Mucosa of descending colon (tissue), 3 donors: ENCODE measurements at regions not wholly inside any gene's neighbourhood (a gene's known extent, or its start where the extent isn't known, plus 50 kb on each side); places are given as distances from the start of the nearest gene placed in this dataset.

ENCODE experiments used
- ATAC-seq: fragments of 200-7000 bp; cut with Tn5 transposase; one replicate; pipeline ENCODE4 v1.9.1; 2020; ENCODE audit warnings: mild to moderate bottlenecking, moderate library complexity
- DNase-seq, 3 donors: peaks; one replicate each; pipeline ENCODE4 v3.0.0-alpha.2; 2020
- H3K36me3 ChIP-seq: fragments of 200-600 bp; one replicate; pipeline ENCODE4 v1.8.0; 2021; ENCODE audit warnings: low read depth, mild to moderate bottlenecking
- H3K4me1 ChIP-seq: fragments of 200-600 bp; one replicate; pipeline ENCODE4 v1.8.0; 2021; ENCODE audit warnings: low read depth, mild to moderate bottlenecking
- H3K4me3 ChIP-seq: fragments of 200-600 bp; one replicate; pipeline ENCODE4 v1.8.0; 2021; ENCODE audit warnings: mild to moderate bottlenecking
- H3K9me3 ChIP-seq: fragments of 200-600 bp; one replicate; pipeline ENCODE4 v1.8.0; 2021; ENCODE audit warnings: mild to moderate bottlenecking
- intact Hi-C, 2 donors: fragments of 100-400 bp; cut with DNase I in 1 of 2; cut with micrococcal nuclease in 1 of 2; formaldehyde crosslinking; loops; one replicate each; pipeline versions ENCODE4 v1.11.0 to v1.11.1; 2022; cut with DNase I, micrococcal nuclease
- TF ChIP-seq, protein P1 (sequence below): fragments of 200-600 bp; IDR thresholded peaks from one replicate; pipeline ENCODE4 v1.8.0; 2022; ENCODE audit warnings: antibody characterized with exemption, mild to moderate bottlenecking
- donor health status: DM: no; HTN: no; CAD: no; lungs with moderate emphysema.
- donor health status: DM: no; HTN: no; CAD: no.
- donor health status: DM: no; HTN: yes; CAD: no.

DNA sequence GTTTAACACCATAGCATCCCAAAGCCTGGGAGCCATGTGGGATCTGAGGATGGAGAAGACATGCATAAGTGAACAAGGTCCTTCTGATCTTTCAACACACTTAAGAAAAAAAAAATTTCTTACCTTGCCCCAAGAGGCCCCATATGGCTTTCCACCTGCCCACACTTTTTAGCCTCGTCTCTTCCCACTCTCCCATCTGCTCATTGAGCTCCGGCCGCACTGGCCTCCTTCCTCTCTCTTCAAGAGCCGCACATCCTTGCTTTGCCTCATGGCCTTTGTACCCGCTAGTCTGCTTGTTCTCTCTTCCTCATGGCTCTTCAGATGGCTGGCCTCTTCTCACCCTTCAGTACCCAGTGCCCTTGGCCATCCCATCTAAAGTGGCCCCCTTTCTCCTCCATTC lies 70.2 kb upstream of the PDE4B start:
- TF ChIP-seq, protein P1, sequence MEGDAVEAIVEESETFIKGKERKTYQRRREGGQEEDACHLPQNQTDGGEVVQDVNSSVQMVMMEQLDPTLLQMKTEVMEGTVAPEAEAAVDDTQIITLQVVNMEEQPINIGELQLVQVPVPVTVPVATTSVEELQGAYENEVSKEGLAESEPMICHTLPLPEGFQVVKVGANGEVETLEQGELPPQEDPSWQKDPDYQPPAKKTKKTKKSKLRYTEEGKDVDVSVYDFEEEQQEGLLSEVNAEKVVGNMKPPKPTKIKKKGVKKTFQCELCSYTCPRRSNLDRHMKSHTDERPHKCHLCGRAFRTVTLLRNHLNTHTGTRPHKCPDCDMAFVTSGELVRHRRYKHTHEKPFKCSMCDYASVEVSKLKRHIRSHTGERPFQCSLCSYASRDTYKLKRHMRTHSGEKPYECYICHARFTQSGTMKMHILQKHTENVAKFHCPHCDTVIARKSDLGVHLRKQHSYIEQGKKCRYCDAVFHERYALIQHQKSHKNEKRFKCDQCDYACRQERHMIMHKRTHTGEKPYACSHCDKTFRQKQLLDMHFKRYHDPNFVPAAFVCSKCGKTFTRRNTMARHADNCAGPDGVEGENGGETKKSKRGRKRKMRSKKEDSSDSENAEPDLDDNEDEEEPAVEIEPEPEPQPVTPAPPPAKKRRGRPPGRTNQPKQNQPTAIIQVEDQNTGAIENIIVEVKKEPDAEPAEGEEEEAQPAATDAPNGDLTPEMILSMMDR: no peak
- DNase-seq (no peak), ATAC-seq (no peak)
- Histone ChIP-seq H3K4me3 (no peak overlapping the region), H3K4me1 (no peaks in the 10 kb centered on the region), H3K9me3 (no peaks in the 10 kb centered on the region), H3K36me3 (no peaks in the 10 kb centered on the region)
- intact Hi-C loops: no loop called here

DNA sequence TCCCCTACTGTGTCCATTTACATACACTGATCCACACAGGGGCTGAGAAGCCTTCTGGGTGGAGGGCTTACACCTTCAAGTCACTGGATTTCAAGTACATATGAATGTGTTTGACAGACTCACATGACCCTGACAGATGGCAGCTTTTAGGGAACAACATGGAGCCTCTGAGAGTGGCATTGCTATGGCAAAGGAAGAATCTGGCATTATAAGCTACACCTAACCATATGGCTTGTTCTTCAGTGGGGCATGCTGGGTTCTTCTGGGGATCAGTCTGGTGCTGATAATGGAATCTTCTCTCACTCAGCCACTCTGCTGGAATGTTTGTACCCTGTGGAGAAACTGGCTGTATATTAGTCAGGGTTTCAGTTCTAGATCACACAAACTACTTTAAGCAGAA lies 68.5 kb upstream of the PDE4B start:
- H3K36me3 ChIP-seq: no peaks in the 10 kb centered on the region
- no peaks in the 10 kb centered on the region for H3K4me1 ChIP-seq
- intact Hi-C loops: no loop called here
- DNase-seq: no peak
- no peaks in the 10 kb centered on the region for H3K9me3 ChIP-seq
- TF ChIP-seq, protein P1: no peak
- H3K4me3 ChIP-seq: no peak overlapping the region
- no peak for ATAC-seq

DNA sequence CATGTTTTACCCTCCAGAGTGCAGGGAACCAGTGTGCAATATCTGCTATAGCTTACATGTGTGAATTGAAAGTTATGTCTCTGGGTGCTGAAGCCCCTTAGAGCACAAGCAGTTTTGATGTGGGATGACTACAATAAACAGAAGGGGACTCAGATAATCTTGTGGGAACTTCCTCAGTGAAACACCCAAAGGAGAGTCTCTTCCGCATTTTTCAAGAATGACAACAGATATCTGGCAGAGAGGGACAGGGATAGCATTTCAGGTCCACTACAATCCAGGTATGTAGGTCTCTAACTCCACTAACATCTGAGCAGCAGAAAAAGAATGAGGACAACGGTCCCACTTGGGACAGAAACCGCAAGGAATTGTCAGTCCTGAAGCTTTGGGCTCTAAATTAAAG lies 67.6 kb upstream of the PDE4B start:
- Histone ChIP-seq H3K4me1 (no peaks in the 10 kb centered on the region), H3K4me3 (no peak overlapping the region), H3K36me3 (no peaks in the 10 kb centered on the region), H3K9me3 (no peaks in the 10 kb centered on the region)
- intact Hi-C loops: no loop called here
- ATAC-seq: no peak
- TF ChIP-seq, protein P1: no peak
- no peak for DNase-seq

DNA sequence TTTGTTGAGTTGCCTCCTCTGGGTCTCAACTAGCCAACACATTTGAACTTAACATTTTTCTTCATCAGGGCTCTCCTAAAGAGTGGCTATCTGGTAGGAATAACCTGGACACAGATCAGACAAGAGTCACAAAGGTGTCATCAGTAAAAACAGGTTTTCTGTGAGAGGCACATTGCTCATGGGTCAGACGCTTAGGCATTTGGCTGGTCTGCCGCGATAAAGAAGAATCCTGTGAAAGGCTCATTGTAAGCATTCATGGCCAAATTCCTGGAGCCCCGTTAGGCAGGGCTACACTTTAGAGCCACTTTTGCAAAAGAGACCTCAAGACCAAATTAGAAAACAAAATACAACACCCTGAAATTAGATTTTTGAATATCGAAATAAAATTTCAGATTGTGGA lies 64.2 kb upstream of the PDE4B start:
- ATAC-seq: no peak
- intact Hi-C loops: no loop called here

DNA sequence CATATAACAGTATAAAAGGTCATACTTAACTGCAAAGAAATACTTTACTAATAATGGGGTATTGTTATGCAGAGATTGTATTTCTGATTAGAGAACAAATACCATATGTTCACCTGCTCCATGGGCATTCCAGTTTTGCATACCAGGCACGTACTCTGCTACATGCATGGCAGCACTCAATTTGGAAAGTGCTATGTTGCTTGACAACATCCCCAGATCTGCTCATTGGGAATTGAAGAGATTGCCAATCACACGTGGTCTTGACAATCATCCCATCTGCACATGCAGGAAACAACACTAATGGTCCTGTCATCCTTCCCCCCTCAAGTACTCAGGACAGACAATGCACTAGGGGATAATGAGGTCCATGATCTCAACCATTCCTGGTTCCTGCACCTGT lies 63.4 kb upstream of the PDE4B start:
- ATAC-seq: no peak
- no peaks in the 10 kb centered on the region for H3K36me3 ChIP-seq
- no peak for DNase-seq
- H3K4me1 ChIP-seq: no peaks in the 10 kb centered on the region
- H3K9me3 ChIP-seq: no peaks in the 10 kb centered on the region
- no peak overlapping the region for H3K4me3 ChIP-seq
- TF ChIP-seq, protein P1: no peak
- intact Hi-C loops: no loop called here

More for the DNA sequence above, 64.2 kb upstream of the PDE4B start:
- Histone ChIP-seq H3K4me1 (no peaks in the 10 kb centered on the region), H3K36me3 (no peaks in the 10 kb centered on the region), H3K4me3 (no peak overlapping the region), H3K9me3 (no peaks in the 10 kb centered on the region)
- TF ChIP-seq, protein P1: no peak
- DNase-seq: no peak

DNA sequence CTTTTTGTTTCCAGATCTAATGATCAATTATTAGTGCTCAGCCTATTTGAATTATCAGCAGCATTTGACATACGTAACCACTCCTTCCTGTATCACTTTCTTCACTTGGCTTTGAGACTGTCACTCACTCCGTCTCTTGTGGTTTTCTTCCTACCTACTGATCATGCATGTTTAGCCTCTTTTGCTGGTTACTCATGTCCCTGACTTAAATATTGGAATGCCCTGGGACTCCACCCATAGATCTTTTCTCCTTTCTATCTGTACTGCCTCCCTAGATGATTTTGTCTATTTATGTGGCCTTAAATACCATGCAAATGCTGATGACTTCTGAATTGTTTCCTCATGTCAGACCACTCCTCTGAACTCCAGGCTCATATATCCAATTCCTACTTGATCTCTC lies 57.7 kb upstream of the PDE4B start:
- intact Hi-C loops: no loop called here
- no peaks in the 10 kb centered on the region for H3K36me3 ChIP-seq
- TF ChIP-seq, protein P1: no peak
- no peak for ATAC-seq
- DNase-seq: no peak
- H3K9me3 ChIP-seq: no peaks in the 10 kb centered on the region
- H3K4me1 ChIP-seq: no peaks in the 10 kb centered on the region
- no peak overlapping the region for H3K4me3 ChIP-seq
